ENCODE measurements at regions not wholly inside any gene's neighbourhood (a gene's known extent, or its start where the extent isn't known, plus 50 kb on each side); places are given as distances from the start of the nearest gene placed in this dataset.
"Not testable (repeated sequence)": the region's sequence is repeated elsewhere in the genome, so short reads cannot be mapped to it uniquely, and the experiment has no call there.

GRCh38 chr1:201636510-201636971, 97.6 kb downstream of the NAV1 start:
- no peaks in the 10 kb centered on the region for H3K36me3 ChIP-seq (ENCODE audit: insufficient read depth)
- H3K4me3 ChIP-seq (ENCODE audit: low read depth, low read length), result no peak overlapping the region
- H3K4me1 ChIP-seq (ENCODE audit: insufficient read depth), result no peaks in the 10 kb centered on the region
- H3K27ac ChIP-seq (ENCODE audit: low read depth), result no peak overlapping the region
- no peak for DNase-seq (ENCODE audit: extremely low spot score)
- 68% methylated on average over 3 of the region's 3 CpGs for WGBS

GRCh38 chr1:201637282-201638079, 98.6 kb downstream of the NAV1 start:
- Histone ChIP-seq H3K36me3 (ENCODE audit: insufficient read depth) (no peaks in the 10 kb centered on the region), H3K4me3 (ENCODE audit: low read depth, low read length) (no peak overlapping the region), H3K4me1 (ENCODE audit: insufficient read depth) (no peaks in the 10 kb centered on the region), H3K27ac (ENCODE audit: low read depth) (no peak overlapping the region)
- DNase-seq (ENCODE audit: extremely low spot score), result no peak
- WGBS, result 77% methylated on average over 4 of the region's 4 CpGs

- Histone ChIP-seq H3K4me3 (ENCODE audit: low read depth, low read length) (no peak overlapping the region), H3K27ac (ENCODE audit: low read depth) (no peak overlapping the region), H3K36me3 (ENCODE audit: insufficient read depth) (no peaks in the 10 kb centered on the region), H3K4me1 (ENCODE audit: insufficient read depth) (no peaks in the 10 kb centered on the region)
- no peak for DNase-seq (ENCODE audit: extremely low spot score)
- WGBS, result 69% methylated on average over 7 of the region's 7 CpGs
Observed at GRCh38 chr1:201639391-201639790, 100.5 kb downstream of the NAV1 start.

- H3K36me3 ChIP-seq (ENCODE audit: insufficient read depth), result no peaks in the 10 kb centered on the region
- no peaks in the 10 kb centered on the region for H3K4me1 ChIP-seq (ENCODE audit: insufficient read depth)
- WGBS, result 73% methylated on average over 6 of the region's 6 CpGs
- H3K4me3 ChIP-seq (ENCODE audit: low read depth, low read length), result no peak overlapping the region
- no peak overlapping the region for H3K27ac ChIP-seq (ENCODE audit: low read depth)
- DNase-seq (ENCODE audit: extremely low spot score), result no peak
Observed at GRCh38 chr1:201639826-201640225, 100.9 kb downstream of the NAV1 start.

- WGBS, result 56% methylated on average over 6 of the region's 6 CpGs
- Histone ChIP-seq H3K4me3 (ENCODE audit: low read depth, low read length) (no peak overlapping the region), H3K36me3 (ENCODE audit: insufficient read depth) (no peaks in the 10 kb centered on the region), H3K4me1 (ENCODE audit: insufficient read depth) (no peaks in the 10 kb centered on the region), H3K27ac (ENCODE audit: low read depth) (no peak overlapping the region)
- DNase-seq (ENCODE audit: extremely low spot score), result no peak
Observed at GRCh38 chr1:201640624-201641023, 101.7 kb downstream of the NAV1 start.

DNA sequence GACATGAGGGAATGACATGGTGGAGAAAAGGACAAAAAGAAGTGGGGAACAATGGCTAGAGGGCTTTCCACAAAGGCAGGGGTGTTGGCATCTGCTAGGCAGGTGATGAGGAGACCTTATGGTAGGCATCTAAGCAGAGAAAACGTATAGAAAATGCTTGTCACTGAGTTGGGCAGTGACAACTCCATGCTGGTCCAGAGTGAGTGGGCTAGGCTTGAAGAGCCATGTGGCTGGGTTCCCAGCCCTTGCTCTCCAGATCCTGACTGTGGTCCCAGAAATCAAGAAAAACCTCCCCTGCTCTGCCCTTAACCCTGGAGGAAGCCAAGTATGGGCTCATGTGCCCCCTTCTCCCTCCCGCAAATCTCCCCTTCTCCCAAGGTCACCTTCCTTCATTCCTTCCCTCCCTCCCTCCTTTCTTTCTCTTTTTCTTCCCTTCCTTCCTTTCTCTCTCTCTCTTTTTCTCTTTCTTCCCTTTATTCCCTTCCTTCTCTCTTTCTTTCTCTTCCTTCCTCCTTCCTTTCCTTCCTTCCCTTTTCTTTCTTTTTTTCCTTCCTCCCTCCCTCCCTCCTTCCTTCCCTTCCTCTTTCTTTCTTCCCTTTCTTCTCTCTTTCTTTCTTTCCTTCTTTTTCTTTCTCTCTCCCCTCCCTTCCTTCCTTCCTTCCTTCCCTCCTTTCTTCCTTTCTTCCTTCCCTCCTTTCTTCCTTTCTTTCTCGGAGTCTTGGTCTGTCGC, 102.8 kb downstream of the NAV1 start:
- no peak overlapping the region for H3K27ac ChIP-seq (ENCODE audit: low read depth)
- DNase-seq (ENCODE audit: extremely low spot score), result no peak
- no peaks in the 10 kb centered on the region for H3K36me3 ChIP-seq (ENCODE audit: insufficient read depth)
- H3K4me3 ChIP-seq (ENCODE audit: low read depth, low read length), result no peak overlapping the region
- no peaks in the 10 kb centered on the region for H3K4me1 ChIP-seq (ENCODE audit: insufficient read depth)
- WGBS, result 89% methylated on average over 4 of the region's 4 CpGs

- Histone ChIP-seq H3K36me3 (ENCODE audit: insufficient read depth) (no peaks in the 10 kb centered on the region), H3K27ac (ENCODE audit: low read depth) (no peak overlapping the region), H3K4me3 (ENCODE audit: low read depth, low read length) (no peak overlapping the region), H3K4me1 (ENCODE audit: insufficient read depth) (no peaks in the 10 kb centered on the region)
- WGBS, result 83% methylated on average over 4 of the region's 4 CpGs
- no peak for DNase-seq (ENCODE audit: extremely low spot score)
Observed at GRCh38 chr1:201643835-201644104, 104.8 kb downstream of the NAV1 start.

GRCh38 chr1:201644197-201644596, 105.3 kb downstream of the NAV1 start:
- no peak for DNase-seq (ENCODE audit: extremely low spot score)
- Histone ChIP-seq H3K4me1 (ENCODE audit: insufficient read depth) (no peaks in the 10 kb centered on the region), H3K36me3 (ENCODE audit: insufficient read depth) (no peaks in the 10 kb centered on the region), H3K27ac (ENCODE audit: low read depth) (no peak overlapping the region), H3K4me3 (ENCODE audit: low read depth, low read length) (no peak overlapping the region)
- whole genome bisulfite sequencing, result 82% methylated on average over 2 of the region's 2 CpGs

- H3K27ac ChIP-seq (ENCODE audit: low read depth); DNase-seq (ENCODE audit: extremely low spot score); H3K4me3 ChIP-seq (ENCODE audit: low read depth, low read length); H3K36me3 ChIP-seq (ENCODE audit: insufficient read depth); H3K4me1 ChIP-seq (ENCODE audit: insufficient read depth): not testable (repeated sequence)
- WGBS, result 96% methylated on average over 4 of the region's 6 CpGs
Observed at GRCh38 chr1:201645000-201645399, 106.1 kb downstream of the NAV1 start.

- whole genome bisulfite sequencing, result 80% methylated on average over 3 of the region's 3 CpGs
- H3K4me1 ChIP-seq (ENCODE audit: insufficient read depth), result no peaks in the 10 kb centered on the region
Observed at GRCh38 chr1:201645956-201646355, 107.0 kb downstream of the NAV1 start.

GRCh38 chr1:201646411-201647022, 107.6 kb downstream of the NAV1 start:
- Histone ChIP-seq H3K4me1 (ENCODE audit: insufficient read depth) (no peaks in the 10 kb centered on the region), H3K27ac (ENCODE audit: low read depth) (no peak overlapping the region), H3K4me3 (ENCODE audit: low read depth, low read length) (no peak overlapping the region), H3K36me3 (ENCODE audit: insufficient read depth) (no peaks in the 10 kb centered on the region)
- WGBS, result 81% methylated on average over 8 of the region's 8 CpGs
- no peak for DNase-seq (ENCODE audit: extremely low spot score)

More at GRCh38 chr1:201645956-201646355, 107.0 kb downstream of the NAV1 start:
- Histone ChIP-seq H3K36me3 (ENCODE audit: insufficient read depth) (no peaks in the 10 kb centered on the region), H3K27ac (ENCODE audit: low read depth) (no peak overlapping the region), H3K4me3 (ENCODE audit: low read depth, low read length) (no peak overlapping the region)
- no peak for DNase-seq (ENCODE audit: extremely low spot score)

- no peak for DNase-seq (ENCODE audit: extremely low spot score)
- Histone ChIP-seq H3K4me3 (ENCODE audit: low read depth, low read length) (no peak overlapping the region), H3K36me3 (ENCODE audit: insufficient read depth) (no peaks in the 10 kb centered on the region), H3K4me1 (ENCODE audit: insufficient read depth) (no peaks in the 10 kb centered on the region), H3K27ac (ENCODE audit: low read depth) (no peak overlapping the region)
Observed at GRCh38 chr1:201647094-201647493, 108.2 kb downstream of the NAV1 start.

GRCh38 chr1:201647722-201648065, 108.8 kb downstream of the NAV1 start:
- no peak overlapping the region for H3K27ac ChIP-seq (ENCODE audit: low read depth)
- no peaks in the 10 kb centered on the region for H3K4me1 ChIP-seq (ENCODE audit: insufficient read depth)
- no peaks in the 10 kb centered on the region for H3K36me3 ChIP-seq (ENCODE audit: insufficient read depth)
- H3K4me3 ChIP-seq (ENCODE audit: low read depth, low read length), result peak overlapping the region; percentile 52
- DNase-seq (ENCODE audit: extremely low spot score), result no peak
- WGBS, result 36% methylated on average over 17 of the region's 17 CpGs

Data from urinary bladder (tissue), 3 donors.